Activated CD4-positive, alpha-beta memory T cell treated with anti-CD3 and anti-CD28 coated beads for 36 hours (primary cell): ENCODE measurements at regions not wholly inside any gene's neighbourhood (a gene's known extent, or its start where the extent isn't known, plus 50 kb on each side); places are given as distances from the start of the nearest gene placed in this dataset.
"Not testable (repeated sequence)": the region's sequence is repeated elsewhere in the genome, so short reads cannot be mapped to it uniquely, and the experiment has no call there.

Experiments used
- CTCF ChIA-PET: fragments of 350-600 bp; sonication (Branson Sonifier 250); formaldehyde crosslinking; loops from one replicate; lab custom pipeline; 2021; ENCODE audit warnings: antibody characterized with exemption, inconsistent platforms; lab: Charles Lee
- POLR2A ChIA-PET: fragments of 350-600 bp; sonication (Branson Sonifier 250); formaldehyde crosslinking; loops from one replicate; lab custom pipeline; 2021; ENCODE audit warnings: antibody characterized with exemption; lab: Charles Lee
- DNase-seq: peaks from one replicate; pipeline ENCODE4 v3.0.0-alpha.2; 2020
- H3K27ac Mint-ChIP-seq: one replicate; pipeline ENCODE4 v1.8.0; 2021; ENCODE audit warnings: mixed read lengths
- H3K27me3 Mint-ChIP-seq: one replicate; pipeline ENCODE4 v1.8.0; 2021; ENCODE audit warnings: mixed read lengths
- H3K36me3 Mint-ChIP-seq: one replicate; pipeline ENCODE4 v1.8.0; 2021; ENCODE audit warnings: mixed read lengths
- H3K4me1 Mint-ChIP-seq: one replicate; pipeline ENCODE4 v1.8.0; 2021; ENCODE audit warnings: low read depth, mixed read lengths
- H3K4me3 Mint-ChIP-seq: one replicate; pipeline ENCODE4 v1.8.0; 2021; ENCODE audit warnings: mild to moderate bottlenecking, mixed read lengths
- H3K9me3 Mint-ChIP-seq: one replicate; pipeline ENCODE4 v1.8.0; 2021; ENCODE audit warnings: mixed read lengths
- intact Hi-C: fragments of 100-400 bp; cut with micrococcal nuclease; formaldehyde crosslinking; loops from one replicate; pipeline ENCODE4 v1.15.1; 2023

- intact Hi-C loops: no loop called here
- Mint-ChIP-seq H3K9me3 (no peaks in the 10 kb centered on the region), H3K27me3 (no peaks in the 10 kb centered on the region), H3K4me3 (no peak overlapping the region), H3K36me3 (no peaks in the 10 kb centered on the region), H3K4me1 (peaks cover 8% of the 10 kb centered on the region), H3K27ac (no peak overlapping the region)
- CTCF ChIA-PET: interaction anchor here (1.6 kb wide), 1 partner anchor 14 kb away, joined by 3 read pairs; no protein-coding TSS in a partner anchor
- POLR2A ChIA-PET: no interaction called here
- no peak for DNase-seq
These were observed 64.2 kb upstream of the SELENOP start for GRCh38 chr5:42875785-42876374.

GRCh38 chr5:42875211-42875610, 63.5 kb upstream of the SELENOP start:
- peaks cover 8% of the 10 kb centered on the region for H3K4me1 Mint-ChIP-seq
- POLR2A ChIA-PET: no interaction called here
- no peaks in the 10 kb centered on the region for H3K36me3 Mint-ChIP-seq
- H3K4me3 Mint-ChIP-seq: no peak overlapping the region
- no peak for DNase-seq
- no peaks in the 10 kb centered on the region for H3K9me3 Mint-ChIP-seq
- CTCF ChIA-PET: interaction anchor here (1.6 kb wide), 1 partner anchor 14 kb away, joined by 3 read pairs; no protein-coding TSS in a partner anchor
- intact Hi-C loops: no loop called here
- no peaks in the 10 kb centered on the region for H3K27me3 Mint-ChIP-seq
- H3K27ac Mint-ChIP-seq: no peak overlapping the region

GRCh38 chr5:42874621-42875198, 63.0 kb upstream of the SELENOP start:
- CTCF ChIA-PET: no interaction called here
- no peaks in the 10 kb centered on the region for H3K36me3 Mint-ChIP-seq
- H3K27me3 Mint-ChIP-seq: no peaks in the 10 kb centered on the region
- no peak for DNase-seq
- POLR2A ChIA-PET: no interaction called here
- no peak overlapping the region for H3K4me3 Mint-ChIP-seq
- H3K27ac Mint-ChIP-seq: no peak overlapping the region
- H3K4me1 Mint-ChIP-seq: peaks cover 8% of the 10 kb centered on the region
- H3K9me3 Mint-ChIP-seq: no peaks in the 10 kb centered on the region
- intact Hi-C loops: no loop called here

GRCh38 chr5:42872865-42873264, 61.2 kb upstream of the SELENOP start:
- Mint-ChIP-seq H3K36me3 (no peaks in the 10 kb centered on the region), H3K9me3 (peaks cover 15% of the 10 kb centered on the region), H3K27me3 (no peaks in the 10 kb centered on the region), H3K4me1 (peaks cover 8% of the 10 kb centered on the region), H3K27ac (no peak overlapping the region), H3K4me3 (no peak overlapping the region)
- DNase-seq: no peak
- intact Hi-C loops: no loop called here
- CTCF ChIA-PET: no interaction called here
- POLR2A ChIA-PET: no interaction called here

GRCh38 chr5:42870882-42871418, 59.3 kb upstream of the SELENOP start:
- Mint-ChIP-seq H3K4me3 (no peak overlapping the region), H3K4me1 (peaks cover 3% of the 10 kb centered on the region), H3K36me3 (no peaks in the 10 kb centered on the region), H3K27ac (no peak overlapping the region), H3K27me3 (peaks cover 4% of the 10 kb centered on the region), H3K9me3 (peaks cover 22% of the 10 kb centered on the region)
- intact Hi-C loops: no loop called here
- POLR2A ChIA-PET: no interaction called here
- DNase-seq: no peak
- CTCF ChIA-PET: interaction anchor here (0.9 kb wide), 1 partner anchor 18 kb away, joined by 3 read pairs; no protein-coding TSS in a partner anchor

- peaks cover 19% of the 10 kb centered on the region for H3K27me3 Mint-ChIP-seq
- H3K4me3 Mint-ChIP-seq, H3K4me1 Mint-ChIP-seq, H3K27ac Mint-ChIP-seq, DNase-seq, H3K36me3 Mint-ChIP-seq, POLR2A ChIA-PET, intact Hi-C loops, CTCF ChIA-PET: not testable (repeated sequence)
- H3K9me3 Mint-ChIP-seq: peaks cover 28% of the 10 kb centered on the region
These were observed 56.7 kb upstream of the SELENOP start for GRCh38 chr5:42868417-42868816.

GRCh38 chr5:42864749-42865148, 53.1 kb upstream of the SELENOP start:
- Mint-ChIP-seq H3K27me3 (peaks cover 28% of the 10 kb centered on the region), H3K9me3 (peaks cover 28% of the 10 kb centered on the region)
- H3K27ac Mint-ChIP-seq, CTCF ChIA-PET, H3K4me1 Mint-ChIP-seq, H3K4me3 Mint-ChIP-seq, H3K36me3 Mint-ChIP-seq, DNase-seq, POLR2A ChIA-PET, intact Hi-C loops: not testable (repeated sequence)
